ENCODE measurements at regions not wholly inside any gene's neighbourhood (a gene's known extent, or its start where the extent isn't known, plus 50 kb on each side); places are given as distances from the start of the nearest gene placed in this dataset.

DNA sequence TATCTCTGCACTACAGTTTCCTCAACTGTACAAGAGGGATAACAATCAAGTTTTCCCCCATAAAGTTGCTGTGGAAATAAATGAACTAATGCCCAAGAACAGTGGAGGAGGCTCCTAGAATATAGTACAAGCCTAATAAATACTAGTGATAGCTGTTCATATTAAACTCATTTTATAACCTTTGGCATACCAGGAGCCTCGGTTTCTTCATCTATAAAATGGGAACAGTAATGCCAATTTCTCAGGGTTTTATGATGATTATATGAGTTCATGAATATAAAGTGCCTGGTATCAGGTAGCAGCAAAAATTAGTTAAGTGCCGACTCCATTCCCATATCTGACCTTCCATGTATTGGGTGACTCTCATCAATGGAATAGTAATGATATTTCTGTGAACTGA lies 311.1 kb upstream of the MAF start:
- H3K4me1 Mint-ChIP-seq: peaks cover 22% of the 10 kb centered on the region
- H3K9me3 Mint-ChIP-seq: no peaks in the 10 kb centered on the region
- H3K27ac Mint-ChIP-seq: no peak overlapping the region
- peaks cover 5% of the 10 kb centered on the region for H3K27me3 Mint-ChIP-seq (ENCODE audit: low read depth)
- no peak overlapping the region for H3K4me3 Mint-ChIP-seq
- no peak for TF ChIP-seq CTCF (IDR thresholded peaks at IDR 0.05; ENCODE audit: unreplicated experiment in 3 of 3)
- no peaks in the 10 kb centered on the region for H3K36me3 Mint-ChIP-seq (ENCODE audit: low read depth)

DNA sequence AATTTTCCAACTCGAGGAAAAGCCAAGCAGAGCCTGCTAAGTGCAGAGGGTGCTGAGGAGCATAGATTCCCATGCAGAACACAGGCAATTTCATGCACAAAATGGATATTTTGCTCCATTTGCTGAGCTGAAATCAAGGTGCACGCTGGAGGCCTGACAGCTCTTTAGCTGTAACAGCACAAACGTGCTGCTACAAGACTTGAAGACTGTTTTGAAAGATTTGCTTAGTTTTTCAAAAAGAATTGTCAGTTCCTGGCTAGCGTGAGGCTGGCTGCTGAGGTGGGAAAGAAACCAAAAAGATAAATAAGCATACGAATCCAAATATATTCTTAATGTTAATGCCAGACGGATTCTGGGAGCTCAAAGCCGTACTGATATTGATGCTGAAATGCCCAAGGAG lies 309.0 kb upstream of the MAF start:
- Mint-ChIP-seq H3K27me3 (ENCODE audit: low read depth) (peaks cover 5% of the 10 kb centered on the region), H3K9me3 (no peaks in the 10 kb centered on the region), H3K4me1 (peaks cover 22% of the 10 kb centered on the region), H3K27ac (peak overlapping the region in 1 of 3 experiments; percentile 14), H3K4me3 (no peak overlapping the region), H3K36me3 (ENCODE audit: low read depth) (no peaks in the 10 kb centered on the region)
- no peak for TF ChIP-seq CTCF (IDR thresholded peaks at IDR 0.05; ENCODE audit: unreplicated experiment in 3 of 3)

DNA sequence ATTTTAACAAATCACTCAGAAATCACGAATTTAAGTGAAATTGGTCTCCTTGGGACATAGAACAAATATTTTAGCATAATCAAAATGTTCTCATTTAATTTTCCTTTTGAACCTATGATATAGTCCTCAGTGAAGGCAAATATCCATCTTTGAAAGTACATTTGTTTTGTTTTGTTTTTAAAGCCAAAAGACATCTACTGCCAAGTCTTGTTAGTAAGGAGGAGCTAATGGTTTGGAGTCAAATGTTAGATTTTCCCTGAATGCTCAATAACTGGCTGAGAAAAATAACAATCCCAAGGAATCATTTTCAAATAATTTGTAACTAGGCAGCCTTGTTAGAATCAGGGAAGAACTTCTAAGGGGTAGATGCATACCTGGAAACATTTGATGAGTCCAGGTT lies 302.9 kb upstream of the MAF start:
- no peak overlapping the region for H3K4me3 Mint-ChIP-seq
- H3K4me1 Mint-ChIP-seq: peaks cover 7% of the 10 kb centered on the region
- TF ChIP-seq CTCF (IDR thresholded peaks at IDR 0.05; ENCODE audit: unreplicated experiment in 3 of 3): no peak
- H3K27ac Mint-ChIP-seq: no peak overlapping the region
- H3K9me3 Mint-ChIP-seq: no peaks in the 10 kb centered on the region
- H3K36me3 Mint-ChIP-seq (ENCODE audit: low read depth): no peaks in the 10 kb centered on the region
- H3K27me3 Mint-ChIP-seq (ENCODE audit: low read depth): peaks cover 5% of the 10 kb centered on the region

- H3K27me3 Mint-ChIP-seq (ENCODE audit: low read depth): peaks cover 4% of the 10 kb centered on the region
- H3K9me3 Mint-ChIP-seq: no peaks in the 10 kb centered on the region
- H3K4me3 Mint-ChIP-seq: no peak overlapping the region
- H3K27ac Mint-ChIP-seq: no peak overlapping the region
- peaks cover 14% of the 10 kb centered on the region for H3K4me1 Mint-ChIP-seq
- no peak for TF ChIP-seq CTCF (IDR thresholded peaks at IDR 0.05; ENCODE audit: unreplicated experiment in 3 of 3)
- no peaks in the 10 kb centered on the region for H3K36me3 Mint-ChIP-seq (ENCODE audit: low read depth)
These were observed 301.8 kb upstream of the MAF start for GRCh38 chr16:79902351-79902750.

DNA sequence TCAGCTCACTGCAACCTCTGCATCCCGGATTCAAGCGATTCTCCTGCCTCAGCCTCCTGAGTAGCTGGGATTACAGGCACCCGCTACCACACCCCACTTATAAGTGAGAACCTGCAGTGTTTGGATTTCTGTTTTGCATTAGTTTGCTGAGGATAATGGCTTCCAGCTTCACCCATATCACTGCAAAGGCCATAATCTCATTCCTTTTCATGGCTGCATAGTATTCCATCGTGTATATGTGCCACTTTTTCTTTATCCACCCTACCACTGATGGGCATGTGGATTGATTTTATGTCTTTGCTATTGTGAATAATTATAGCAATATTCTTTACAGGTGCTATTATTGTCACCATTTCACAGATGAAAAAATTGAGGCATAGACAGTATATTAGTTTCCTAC lies 301.0 kb upstream of the MAF start:
- Mint-ChIP-seq H3K4me3 (no peak overlapping the region), H3K4me1 (peaks cover 18% of the 10 kb centered on the region), H3K27me3 (ENCODE audit: low read depth) (no peaks in the 10 kb centered on the region), H3K27ac (no peak overlapping the region), H3K9me3 (no peaks in the 10 kb centered on the region), H3K36me3 (ENCODE audit: low read depth) (no peaks in the 10 kb centered on the region)
- TF ChIP-seq CTCF (IDR thresholded peaks at IDR 0.05; ENCODE audit: unreplicated experiment in 3 of 3): no peak

- Mint-ChIP-seq H3K27ac (peak overlapping the region in 1 of 3 experiments; percentile 4), H3K4me1 (peaks cover 18% of the 10 kb centered on the region)
These were observed 299.2 kb upstream of the MAF start for GRCh38 chr16:79899716-79900115.

More at GRCh38 chr16:79899716-79900115, 299.2 kb upstream of the MAF start:
- no peak for TF ChIP-seq CTCF (IDR thresholded peaks at IDR 0.05; ENCODE audit: unreplicated experiment in 3 of 3)
- Mint-ChIP-seq H3K9me3 (no peaks in the 10 kb centered on the region), H3K4me3 (no peak overlapping the region), H3K27me3 (ENCODE audit: low read depth) (no peaks in the 10 kb centered on the region), H3K36me3 (ENCODE audit: low read depth) (no peaks in the 10 kb centered on the region)

Data from nephron (organoid).